ENCODE measurements at regions not wholly inside any gene's neighbourhood (a gene's known extent, or its start where the extent isn't known, plus 50 kb on each side); places are given as distances from the start of the nearest gene placed in this dataset.

DNA sequence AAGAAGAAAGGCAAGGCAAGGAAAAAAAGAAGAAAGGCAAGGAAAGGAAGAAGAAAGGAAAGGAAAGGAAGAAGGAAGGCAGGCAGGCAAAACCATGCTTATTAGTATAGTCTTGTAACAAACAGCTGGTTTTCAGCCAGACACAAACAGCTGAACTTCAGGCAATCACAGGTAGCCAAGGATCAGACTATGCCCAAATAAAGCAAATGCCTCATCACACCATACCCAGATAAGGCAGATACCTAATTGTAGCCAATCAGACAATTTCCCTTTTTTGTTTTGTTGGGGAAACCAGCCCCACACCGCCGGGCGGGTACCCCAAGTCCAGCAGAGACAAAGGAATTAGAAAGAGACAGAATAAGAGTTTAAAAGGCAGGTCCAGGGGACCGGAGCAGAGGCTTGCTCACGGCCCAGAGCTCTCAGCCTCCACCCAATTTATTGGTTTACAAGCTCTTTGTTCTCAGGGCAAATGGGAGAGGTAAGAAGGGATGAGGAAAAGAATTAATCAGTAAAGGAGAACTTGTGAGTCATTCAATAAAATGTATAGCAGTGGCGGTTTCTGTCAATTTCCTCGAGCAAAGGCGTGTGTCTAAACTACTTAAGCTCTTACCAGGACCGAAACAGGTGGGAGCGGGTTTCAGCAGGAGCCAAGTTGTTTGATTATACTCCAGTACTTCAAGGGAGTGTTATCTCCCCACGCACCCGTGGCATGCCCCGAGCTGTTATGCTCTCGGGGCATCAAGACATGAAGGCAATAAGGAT is 886.8 kb downstream of the KCNT2 start:
- H3K4me3 ChIP-seq: peak overlapping the region in 2 of 4 donors; percentile 39 to 47
- no peak for TF ChIP-seq POLR2A (IDR thresholded peaks at IDR 0.05)
- H3K4me1 ChIP-seq: no peaks in the 10 kb centered on the region
- no peaks in the 10 kb centered on the region for H3K36me3 ChIP-seq
- no peaks in the 10 kb centered on the region for H3K27me3 ChIP-seq
- peak in 1 of 3 donors; percentile 59 for DNase-seq
- peak overlapping the region in 2 of 4 donors; percentile 57 to 62 for H3K27ac ChIP-seq
- no peaks in the 10 kb centered on the region for H3K9me3 ChIP-seq

DNA sequence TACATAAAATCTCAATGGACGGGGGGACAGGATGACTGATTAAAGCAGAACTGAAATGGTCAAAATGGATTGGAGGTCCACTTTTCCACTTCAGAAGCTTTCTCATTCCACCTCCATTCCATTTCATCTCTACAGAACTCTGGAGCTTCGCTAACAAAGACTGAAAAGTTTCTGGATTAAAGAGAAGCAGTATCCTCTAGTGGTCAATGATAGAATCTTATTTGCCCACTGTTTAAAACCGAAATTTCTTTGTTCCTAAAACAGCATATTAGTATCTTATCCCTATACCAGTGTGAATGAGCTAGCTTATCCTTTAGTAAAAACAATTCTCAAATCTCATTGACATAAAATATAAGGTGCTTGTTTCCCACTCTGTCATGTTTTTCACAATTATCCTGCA is 890.6 kb downstream of the KCNT2 start:
- Histone ChIP-seq H3K27ac (no peak overlapping the region), H3K4me1 (no peaks in the 10 kb centered on the region), H3K4me3 (no peak overlapping the region), H3K27me3 (no peaks in the 10 kb centered on the region), H3K36me3 (no peaks in the 10 kb centered on the region), H3K9me3 (no peaks in the 10 kb centered on the region)
- TF ChIP-seq, protein P1, sequence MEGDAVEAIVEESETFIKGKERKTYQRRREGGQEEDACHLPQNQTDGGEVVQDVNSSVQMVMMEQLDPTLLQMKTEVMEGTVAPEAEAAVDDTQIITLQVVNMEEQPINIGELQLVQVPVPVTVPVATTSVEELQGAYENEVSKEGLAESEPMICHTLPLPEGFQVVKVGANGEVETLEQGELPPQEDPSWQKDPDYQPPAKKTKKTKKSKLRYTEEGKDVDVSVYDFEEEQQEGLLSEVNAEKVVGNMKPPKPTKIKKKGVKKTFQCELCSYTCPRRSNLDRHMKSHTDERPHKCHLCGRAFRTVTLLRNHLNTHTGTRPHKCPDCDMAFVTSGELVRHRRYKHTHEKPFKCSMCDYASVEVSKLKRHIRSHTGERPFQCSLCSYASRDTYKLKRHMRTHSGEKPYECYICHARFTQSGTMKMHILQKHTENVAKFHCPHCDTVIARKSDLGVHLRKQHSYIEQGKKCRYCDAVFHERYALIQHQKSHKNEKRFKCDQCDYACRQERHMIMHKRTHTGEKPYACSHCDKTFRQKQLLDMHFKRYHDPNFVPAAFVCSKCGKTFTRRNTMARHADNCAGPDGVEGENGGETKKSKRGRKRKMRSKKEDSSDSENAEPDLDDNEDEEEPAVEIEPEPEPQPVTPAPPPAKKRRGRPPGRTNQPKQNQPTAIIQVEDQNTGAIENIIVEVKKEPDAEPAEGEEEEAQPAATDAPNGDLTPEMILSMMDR (IDR thresholded peaks at IDR 0.05): peak in 4 of 6 experiments; percentile 17 to 50 (median 40)
- no peak for TF ChIP-seq POLR2A (IDR thresholded peaks at IDR 0.05)
- DNase-seq: no peak

DNA sequence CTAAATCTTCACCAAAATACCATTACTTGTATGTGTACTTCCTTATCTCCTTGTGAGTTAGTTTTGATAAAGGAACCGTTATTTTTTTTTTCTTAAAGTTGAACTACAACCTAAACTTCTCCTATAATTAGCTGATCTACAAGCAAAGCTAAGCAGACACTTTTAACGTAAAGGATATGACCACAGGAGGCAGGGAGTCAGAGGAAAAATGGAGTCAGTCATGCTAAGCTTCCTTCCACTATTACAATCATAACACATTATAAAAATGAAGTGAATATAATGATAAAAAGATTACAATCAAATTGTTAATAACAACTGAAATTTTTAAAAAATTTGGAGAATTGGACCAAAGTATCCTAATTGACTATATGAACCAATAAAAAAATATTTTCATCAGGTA is 892.6 kb downstream of the KCNT2 start:
- H3K9me3 ChIP-seq: no peaks in the 10 kb centered on the region
- DNase-seq: no peak
- H3K4me1 ChIP-seq: no peaks in the 10 kb centered on the region
- no peak for TF ChIP-seq POLR2A (IDR thresholded peaks at IDR 0.05)
- TF ChIP-seq, protein P1 (IDR thresholded peaks at IDR 0.05): no peak
- no peak overlapping the region for H3K4me3 ChIP-seq
- H3K36me3 ChIP-seq: no peaks in the 10 kb centered on the region
- no peak overlapping the region for H3K27ac ChIP-seq
- H3K27me3 ChIP-seq: no peaks in the 10 kb centered on the region

DNA sequence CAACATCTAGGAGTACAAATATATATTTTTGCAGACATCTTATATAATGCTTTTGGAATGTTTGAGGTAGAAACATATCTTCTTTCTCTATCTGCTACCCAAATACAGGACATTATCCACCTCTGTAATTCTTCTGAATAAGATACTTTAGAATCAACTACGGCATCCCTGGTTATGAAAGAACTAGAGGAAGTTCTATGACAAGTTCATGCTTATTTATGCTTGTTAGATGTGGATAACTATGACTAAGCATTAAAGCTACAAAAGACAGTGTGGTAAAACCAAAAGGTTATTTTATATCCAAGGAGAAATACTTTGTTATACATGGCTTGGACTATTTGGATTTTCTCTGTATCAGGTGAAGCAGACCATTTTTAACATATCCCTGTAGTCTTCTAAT is 894.0 kb downstream of the KCNT2 start:
- Histone ChIP-seq H3K4me3 (no peak overlapping the region), H3K36me3 (no peaks in the 10 kb centered on the region), H3K27me3 (no peaks in the 10 kb centered on the region), H3K27ac (no peak overlapping the region), H3K9me3 (no peaks in the 10 kb centered on the region), H3K4me1 (no peaks in the 10 kb centered on the region)
- DNase-seq: no peak
- TF ChIP-seq, protein P1 (IDR thresholded peaks at IDR 0.05): no peak
- TF ChIP-seq POLR2A (IDR thresholded peaks at IDR 0.05): no peak

DNA sequence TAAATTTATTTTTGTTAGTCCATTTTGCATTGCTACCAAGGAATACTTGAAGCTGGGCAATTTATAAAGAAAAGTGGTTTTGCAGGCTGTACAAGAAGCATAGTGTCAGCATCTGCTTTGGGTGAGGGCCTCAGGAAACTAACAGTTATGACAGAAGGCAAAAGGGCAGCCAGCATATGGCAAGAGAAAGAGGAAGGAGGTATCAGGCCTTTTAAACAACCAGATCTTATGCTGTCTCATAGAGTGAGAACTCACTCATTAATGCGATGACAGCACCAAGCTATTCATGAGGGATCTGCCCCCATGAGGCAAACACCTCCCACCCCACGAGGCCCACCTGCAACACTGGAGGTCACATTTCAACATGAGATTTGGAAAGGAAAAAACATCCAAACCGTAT is 898.4 kb downstream of the KCNT2 start:
- TF ChIP-seq, protein P1 (IDR thresholded peaks at IDR 0.05): no peak
- TF ChIP-seq POLR2A (IDR thresholded peaks at IDR 0.05): no peak
- Histone ChIP-seq H3K4me1 (no peaks in the 10 kb centered on the region), H3K9me3 (no peaks in the 10 kb centered on the region), H3K4me3 (no peak overlapping the region), H3K27ac (no peak overlapping the region), H3K27me3 (no peaks in the 10 kb centered on the region), H3K36me3 (no peaks in the 10 kb centered on the region)
- DNase-seq: no peak

DNA sequence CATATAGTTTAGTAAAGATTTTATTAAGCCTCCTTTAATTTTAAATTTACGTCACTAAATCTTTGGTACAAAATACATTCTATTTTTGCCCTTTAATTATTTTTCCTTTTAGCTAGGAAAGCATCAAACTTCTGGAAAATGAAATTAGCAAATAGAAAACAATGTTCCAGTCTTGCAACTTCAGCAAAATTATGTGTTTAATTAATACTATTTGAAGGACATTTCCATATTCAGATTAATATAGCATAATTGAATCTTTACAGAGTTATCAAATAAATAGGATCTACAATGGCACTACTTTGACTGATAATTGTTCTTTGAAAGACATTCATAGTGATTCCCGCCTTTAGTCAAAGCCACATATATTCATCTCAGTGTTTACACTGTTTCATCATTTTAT is 904.2 kb downstream of the KCNT2 start:
- no peak for TF ChIP-seq POLR2A (IDR thresholded peaks at IDR 0.05)
- TF ChIP-seq, protein P1 (IDR thresholded peaks at IDR 0.05): no peak
- Histone ChIP-seq H3K4me3 (no peak overlapping the region), H3K36me3 (no peaks in the 10 kb centered on the region)

More for the DNA sequence above, 904.2 kb downstream of the KCNT2 start:
- Histone ChIP-seq H3K27ac (no peak overlapping the region), H3K4me1 (no peaks in the 10 kb centered on the region), H3K27me3 (no peaks in the 10 kb centered on the region), H3K9me3 (no peaks in the 10 kb centered on the region)
- no peak for DNase-seq
